Neuronal stem cell (in vitro differentiated cells): ENCODE measurements at regions not wholly inside any gene's neighbourhood (a gene's known extent, or its start where the extent isn't known, plus 50 kb on each side); places are given as distances from the start of the nearest gene placed in this dataset.
"Not testable (repeated sequence)": the region's sequence is repeated elsewhere in the genome, so short reads cannot be mapped to it uniquely, and the experiment has no call there.

ENCODE experiments used
- DNase-seq: peaks from one replicate; pipeline ENCODE4 v3.0.0-alpha.2; 2013; ENCODE audit warnings: low spot score
- H2AFZ ChIP-seq: one replicate; pipeline ENCODE4 v1.6.1; 2013; ENCODE audit warnings: mild to moderate bottlenecking, low read length, inconsistent platforms
- H2AK5ac ChIP-seq: 2 replicates; pipeline ENCODE4 v1.6.1; 2013; ENCODE audit warnings: low read depth, mild to moderate bottlenecking, inconsistent platforms, low read length, moderate library complexity, mixed read lengths
- H2BK120ac ChIP-seq: 2 replicates; pipeline ENCODE4 v1.6.1; 2013; ENCODE audit warnings: low read depth, mild to moderate bottlenecking, inconsistent platforms, low read length, moderate library complexity, mixed read lengths
- H2BK12ac ChIP-seq: one replicate; pipeline ENCODE4 v1.6.1; 2013; ENCODE audit warnings: low read length, inconsistent platforms
- H2BK15ac ChIP-seq: 2 replicates; pipeline ENCODE4 v1.6.1; 2013; ENCODE audit warnings: mild to moderate bottlenecking, low read length, inconsistent platforms, mixed read lengths
- H2BK5ac ChIP-seq: one replicate; pipeline ENCODE4 v1.6.1; 2013; ENCODE audit warnings: inconsistent platforms, mild to moderate bottlenecking, low read length, moderate library complexity
- H3K14ac ChIP-seq: one replicate; pipeline ENCODE4 v1.6.1; 2013; ENCODE audit warnings: low read length, inconsistent platforms
- H3K18ac ChIP-seq: 2 replicates; pipeline ENCODE4 v1.6.1; 2013; ENCODE audit warnings: low read length, inconsistent platforms
- H3K23ac ChIP-seq: 2 replicates; pipeline ENCODE4 v1.6.1; 2013; ENCODE audit warnings: low read depth, mild to moderate bottlenecking, mixed read lengths, low read length, inconsistent platforms; ENCODE audit not compliant: poor library complexity
- H3K27ac ChIP-seq: replicated peaks from 3 replicates; pipeline ENCODE4 v1.5.1; 2013; ENCODE audit warnings: low read length, inconsistent platforms
- H3K27me3 ChIP-seq, 3 experiments: 2 replicates each; pipeline ENCODE4 v1.6.1; 2013; ENCODE audit warnings: low read length in 3 of 3, mild to moderate bottlenecking in 2 of 3, inconsistent platforms in 1 of 3, low read depth in 1 of 3, mixed read lengths in 1 of 3, moderate library complexity in 1 of 3; ENCODE audit not compliant: control insufficient read depth in 3 of 3, insufficient read depth in 3 of 3
- H3K36me3 ChIP-seq, 2 donors: replicated peaks in 1 of 2; 2 replicates each; pipeline ENCODE4 v1.6.1; 2013; ENCODE audit warnings: low read length in 2 of 2; ENCODE audit not compliant: control insufficient read depth in 2 of 2, insufficient read depth in 2 of 2
- H3K4ac ChIP-seq: 2 replicates; pipeline ENCODE4 v1.6.1; 2013; ENCODE audit warnings: inconsistent platforms, mild to moderate bottlenecking, low read length, moderate library complexity
- H3K4me1 ChIP-seq, 2 donors: 1 replicate in 1 of 2; 2 replicates in 1 of 2; pipeline ENCODE4 v1.6.1; 2013; ENCODE audit warnings: low read length in 2 of 2, low read depth in 1 of 2; ENCODE audit not compliant: control insufficient read depth in 2 of 2, insufficient read depth in 1 of 2
- H3K4me2 ChIP-seq: one replicate; pipeline ENCODE4 v1.6.1; 2013; ENCODE audit warnings: mild to moderate bottlenecking, low read length, inconsistent platforms; ENCODE audit not compliant: insufficient read depth, poor library complexity, severe bottlenecking
- H3K4me3 ChIP-seq, 2 donors: 2 replicates each; pipeline ENCODE4 v1.5.1; 2013; ENCODE audit warnings: low read length in 2 of 2, mild to moderate bottlenecking in 2 of 2, inconsistent platforms in 1 of 2, moderate library complexity in 1 of 2
- H3K79me1 ChIP-seq: one replicate; pipeline ENCODE4 v1.6.1; 2013; ENCODE audit warnings: low read depth, mild to moderate bottlenecking, inconsistent platforms, low read length, moderate library complexity
- H3K9ac ChIP-seq: one replicate; pipeline ENCODE4 v1.6.1; 2013; ENCODE audit warnings: mild to moderate bottlenecking, low read depth, low read length, inconsistent platforms; ENCODE audit not compliant: poor library complexity
- H3K9me3 ChIP-seq, 2 donors: replicated peaks in 1 of 2; 2 replicates each; pipeline versions ENCODE3 to v1.6.1; 2013; ENCODE audit warnings: low read length in 2 of 2, mild to moderate bottlenecking in 2 of 2, inconsistent platforms in 1 of 2, low read depth in 1 of 2, mixed read lengths in 1 of 2, moderate library complexity in 1 of 2; ENCODE audit not compliant: control insufficient read depth in 2 of 2, insufficient read depth in 1 of 2
- H4K8ac ChIP-seq: one replicate; pipeline ENCODE4 v1.6.1; 2013; ENCODE audit warnings: low read depth, mild to moderate bottlenecking, inconsistent platforms, low read length, moderate library complexity
- H4K91ac ChIP-seq: one replicate; pipeline ENCODE4 v1.6.1; 2013; ENCODE audit warnings: low read length, low read depth, mild to moderate bottlenecking, inconsistent platforms; ENCODE audit not compliant: poor library complexity
- WGBS, 2 donors: extraction: QIAGEN DNeasy Blood & Tissue Kit; methylation state at CpG; one replicate each; pipeline ENCODE4 v1.1.7; 2013; ENCODE audit warnings: missing lambda C conversion rate in 2 of 2, mixed read lengths in 1 of 2; ENCODE audit not compliant: insufficient read length in 2 of 2, insufficient replicate concordance in 1 of 2; ENCODE audit errors: extremely low coverage in 2 of 2; 5-methylcytosine and 5-hydroxymethylcytosine counted together

DNA sequence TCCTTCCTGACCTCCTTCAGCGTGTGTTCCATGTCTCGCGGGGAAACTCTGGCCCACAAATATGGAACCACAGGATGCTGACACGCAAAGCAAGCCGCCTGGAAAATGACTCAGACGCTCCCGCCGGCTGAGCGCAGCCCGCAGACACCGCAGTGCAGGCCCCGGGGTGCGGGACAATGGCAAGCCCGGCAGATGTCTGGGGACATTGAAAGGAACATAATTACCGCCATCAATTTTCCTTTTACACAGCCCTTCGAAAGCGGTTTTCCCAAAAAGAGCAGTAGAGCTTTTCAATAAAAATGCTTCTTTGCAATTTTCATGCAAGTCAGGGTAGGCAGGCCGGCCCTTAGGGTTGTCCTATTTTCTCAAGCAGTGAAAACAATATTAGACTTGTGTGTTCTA is 159.2 kb upstream of the SH3BP4 start:
- Histone ChIP-seq H3K18ac (no peak overlapping the region), H3K4me3 (no peak overlapping the region), H3K27ac (no peak overlapping the region), H2AK5ac (no peak overlapping the region), H2BK120ac (no peak overlapping the region), H2BK5ac (no peak overlapping the region), H3K79me1 (no peaks in the 10 kb centered on the region), H2AFZ (peak overlapping the region; percentile 86), H3K9ac (no peak overlapping the region), H4K8ac (no peak overlapping the region), H3K23ac (no peak overlapping the region), H2BK12ac (no peak overlapping the region), H4K91ac (no peak overlapping the region), H3K4me2 (no peak overlapping the region), H3K4me1 (peaks cover 9 to 27% of the 10 kb centered on the region in 2 donors), H2BK15ac (no peak overlapping the region), H3K27me3 (no peaks in the 10 kb centered on the region), H3K4ac (no peak overlapping the region), H3K14ac (no peak overlapping the region), H3K9me3 (no peaks in the 10 kb centered on the region), H3K36me3 (no peaks in the 10 kb centered on the region)
- no CpG with 5 or more reads among the region's 18 CpGs for WGBS, 2 donors
- peak; percentile 21 for DNase-seq

GRCh38 chr2:234792096-234792495 is 159.7 kb upstream of the SH3BP4 start:
- H2BK12ac ChIP-seq, H3K23ac ChIP-seq, DNase-seq, H3K9me3 ChIP-seq, H2AK5ac ChIP-seq, H3K4me2 ChIP-seq, H3K4me3 ChIP-seq, H3K27ac ChIP-seq, H3K4ac ChIP-seq, H2BK5ac ChIP-seq, H3K14ac ChIP-seq, H3K18ac ChIP-seq, H2BK120ac ChIP-seq, H4K8ac ChIP-seq, H4K91ac ChIP-seq, H3K27me3 ChIP-seq, H3K36me3 ChIP-seq, H2BK15ac ChIP-seq, H3K79me1 ChIP-seq, H3K9ac ChIP-seq: not testable (repeated sequence)
- WGBS, 2 donors = no CpG with 5 or more reads among the region's 8 CpGs
- Histone ChIP-seq H3K4me1 (peaks cover 9 to 27% of the 10 kb centered on the region in 2 donors), H2AFZ (peak overlapping the region; percentile 86)

DNA sequence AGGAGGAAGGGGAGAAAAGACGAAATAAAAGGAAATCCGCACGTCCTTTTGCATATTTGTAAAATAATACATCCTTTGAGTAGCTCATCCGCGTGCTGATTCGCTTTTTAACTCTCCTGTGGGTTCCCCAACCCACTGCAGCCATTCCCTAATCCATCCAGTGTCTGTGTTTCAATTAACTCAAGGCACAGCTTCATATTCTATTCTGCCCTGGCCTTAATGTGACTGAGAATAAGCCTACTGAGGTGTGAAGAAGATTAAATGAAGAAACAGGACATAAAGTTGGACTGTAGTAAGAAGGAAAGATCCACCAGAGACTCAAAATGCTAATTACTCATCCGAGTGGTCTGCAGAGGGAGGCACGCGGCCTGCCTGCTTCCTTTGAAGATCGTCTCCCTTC is 161.4 kb upstream of the SH3BP4 start:
- Histone ChIP-seq H2BK12ac (no peak overlapping the region), H3K4me3 (no peak overlapping the region), H3K18ac (peak overlapping the region; percentile 71), H3K4me2 (no peak overlapping the region), H3K14ac (no peak overlapping the region), H3K79me1 (no peaks in the 10 kb centered on the region), H3K23ac (no peak overlapping the region), H3K27me3 (no peaks in the 10 kb centered on the region), H3K9me3 (no peaks in the 10 kb centered on the region), H4K91ac (no peak overlapping the region), H2BK15ac (no peak overlapping the region), H2AFZ (peak overlapping the region; percentile 4), H3K4ac (no peak overlapping the region), H2BK120ac (no peak overlapping the region), H2AK5ac (no peak overlapping the region), H3K9ac (no peak overlapping the region), H2BK5ac (no peak overlapping the region), H4K8ac (no peak overlapping the region), H3K4me1 (peaks cover 9 to 18% of the 10 kb centered on the region in 2 donors), H3K27ac (no peak overlapping the region), H3K36me3 (no peaks in the 10 kb centered on the region)
- no peak for DNase-seq
- no CpG with 5 or more reads among the region's 10 CpGs for WGBS, 2 donors

DNA sequence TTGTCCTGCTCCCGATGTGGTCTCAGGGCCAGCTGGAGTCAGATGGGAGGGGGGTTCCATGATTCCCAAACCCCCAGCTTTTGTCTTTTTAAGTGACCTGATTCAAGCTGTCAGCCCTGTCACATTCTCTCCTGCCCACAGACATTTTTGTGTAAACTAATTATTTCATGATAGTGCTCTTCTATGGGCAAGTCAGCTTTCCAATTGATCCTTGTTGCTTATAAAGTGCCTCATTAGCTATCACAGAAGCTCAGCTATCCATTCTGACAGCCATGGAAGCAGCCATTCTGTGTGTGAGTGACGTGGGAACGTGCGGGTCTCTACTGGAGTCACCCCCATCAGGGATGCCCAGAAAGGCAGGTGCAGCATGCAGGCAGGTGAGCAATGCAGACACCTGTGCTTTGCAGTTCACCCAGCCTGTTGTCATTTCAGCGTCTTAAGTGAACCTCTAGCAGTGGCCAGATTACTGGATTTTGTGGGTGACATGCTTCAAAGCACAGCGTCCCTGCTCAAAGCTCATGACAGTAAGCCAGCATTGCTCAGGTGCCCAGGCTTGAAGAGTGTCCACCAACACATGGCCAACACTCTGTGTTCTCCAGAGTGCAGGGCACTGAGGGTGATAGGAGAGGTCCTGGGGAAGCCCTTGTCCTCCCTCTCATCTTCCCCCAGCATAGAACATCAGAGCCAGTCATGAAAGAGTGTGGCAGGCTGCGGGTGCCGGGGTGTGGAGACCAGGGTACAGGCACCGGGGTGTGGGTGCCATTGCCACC is 162.1 kb upstream of the SH3BP4 start:
- no peak overlapping the region for H4K91ac ChIP-seq

More for the DNA sequence above, 162.1 kb upstream of the SH3BP4 start:
- no peak overlapping the region for H3K23ac ChIP-seq
- no peak overlapping the region for H2BK15ac ChIP-seq
- H3K9ac ChIP-seq = no peak overlapping the region
- H3K18ac ChIP-seq = peak overlapping the region; percentile 71
- no peak overlapping the region for H2BK5ac ChIP-seq
- H2BK120ac ChIP-seq = no peak overlapping the region
- no peak overlapping the region for H2BK12ac ChIP-seq
- no peak overlapping the region for H3K4me2 ChIP-seq
- no peak overlapping the region for H3K4me3 ChIP-seq
- WGBS, 2 donors = no CpG with 5 or more reads among the region's 9 CpGs
- DNase-seq = no peak
- H4K8ac ChIP-seq = no peak overlapping the region
- no peak overlapping the region for H2AFZ ChIP-seq
- no peak overlapping the region for H3K4ac ChIP-seq
- no peaks in the 10 kb centered on the region for H3K79me1 ChIP-seq
- no peak overlapping the region for H2AK5ac ChIP-seq
- no peaks in the 10 kb centered on the region for H3K27me3 ChIP-seq
- no peak overlapping the region for H3K27ac ChIP-seq
- no peaks in the 10 kb centered on the region for H3K9me3 ChIP-seq
- peaks cover 9 to 12% of the 10 kb centered on the region in 2 donors for H3K4me1 ChIP-seq
- H3K36me3 ChIP-seq = no peaks in the 10 kb centered on the region
- H3K14ac ChIP-seq = no peak overlapping the region
